Mucosa of descending colon (tissue), 3 donors: ENCODE measurements at regions not wholly inside any gene's neighbourhood (a gene's known extent, or its start where the extent isn't known, plus 50 kb on each side); places are given as distances from the start of the nearest gene placed in this dataset.

Experiments
- ATAC-seq: fragments of 200-7000 bp; cut with Tn5 transposase; one replicate; pipeline ENCODE4 v1.9.1; 2020; ENCODE audit warnings: mild to moderate bottlenecking, moderate library complexity
- DNase-seq, 3 donors: peaks; one replicate each; pipeline ENCODE4 v3.0.0-alpha.2; 2020
- H3K36me3 ChIP-seq: fragments of 200-600 bp; one replicate; pipeline ENCODE4 v1.8.0; 2021; ENCODE audit warnings: low read depth, mild to moderate bottlenecking
- H3K4me1 ChIP-seq: fragments of 200-600 bp; one replicate; pipeline ENCODE4 v1.8.0; 2021; ENCODE audit warnings: low read depth, mild to moderate bottlenecking
- H3K4me3 ChIP-seq: fragments of 200-600 bp; one replicate; pipeline ENCODE4 v1.8.0; 2021; ENCODE audit warnings: mild to moderate bottlenecking
- H3K9me3 ChIP-seq: fragments of 200-600 bp; one replicate; pipeline ENCODE4 v1.8.0; 2021; ENCODE audit warnings: mild to moderate bottlenecking
- intact Hi-C, 2 donors: fragments of 100-400 bp; cut with DNase I in 1 of 2; cut with micrococcal nuclease in 1 of 2; formaldehyde crosslinking; loops; one replicate each; pipeline versions ENCODE4 v1.11.0 to v1.11.1; 2022; cut with DNase I, micrococcal nuclease
- TF ChIP-seq, protein P1 (sequence below): fragments of 200-600 bp; IDR thresholded peaks from one replicate; pipeline ENCODE4 v1.8.0; 2022; ENCODE audit warnings: antibody characterized with exemption, mild to moderate bottlenecking
- donor health status: DM: no; HTN: no; CAD: no; lungs with moderate emphysema.
- donor health status: DM: no; HTN: no; CAD: no.
- donor health status: DM: no; HTN: yes; CAD: no.

DNA sequence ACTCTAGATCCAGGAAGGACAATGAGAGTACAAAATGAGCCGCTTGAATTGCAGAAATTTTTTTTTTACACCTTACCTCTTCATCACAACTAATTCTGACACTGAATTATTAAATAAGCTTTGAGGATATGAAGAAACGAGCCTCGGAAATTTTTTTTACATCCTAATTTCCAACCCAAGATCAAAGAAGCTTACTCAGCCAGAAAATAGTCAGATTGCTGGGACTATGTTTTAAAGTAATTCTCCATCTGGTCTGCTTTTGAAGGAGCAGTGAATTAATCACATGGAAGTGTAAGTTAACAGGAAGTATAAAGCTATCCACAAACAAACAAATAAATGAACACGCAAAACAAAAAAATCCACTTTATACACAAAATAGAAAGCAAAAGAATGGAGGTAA is 437.0 kb upstream of the KCNMB2 start:
- TF ChIP-seq, protein P1, sequence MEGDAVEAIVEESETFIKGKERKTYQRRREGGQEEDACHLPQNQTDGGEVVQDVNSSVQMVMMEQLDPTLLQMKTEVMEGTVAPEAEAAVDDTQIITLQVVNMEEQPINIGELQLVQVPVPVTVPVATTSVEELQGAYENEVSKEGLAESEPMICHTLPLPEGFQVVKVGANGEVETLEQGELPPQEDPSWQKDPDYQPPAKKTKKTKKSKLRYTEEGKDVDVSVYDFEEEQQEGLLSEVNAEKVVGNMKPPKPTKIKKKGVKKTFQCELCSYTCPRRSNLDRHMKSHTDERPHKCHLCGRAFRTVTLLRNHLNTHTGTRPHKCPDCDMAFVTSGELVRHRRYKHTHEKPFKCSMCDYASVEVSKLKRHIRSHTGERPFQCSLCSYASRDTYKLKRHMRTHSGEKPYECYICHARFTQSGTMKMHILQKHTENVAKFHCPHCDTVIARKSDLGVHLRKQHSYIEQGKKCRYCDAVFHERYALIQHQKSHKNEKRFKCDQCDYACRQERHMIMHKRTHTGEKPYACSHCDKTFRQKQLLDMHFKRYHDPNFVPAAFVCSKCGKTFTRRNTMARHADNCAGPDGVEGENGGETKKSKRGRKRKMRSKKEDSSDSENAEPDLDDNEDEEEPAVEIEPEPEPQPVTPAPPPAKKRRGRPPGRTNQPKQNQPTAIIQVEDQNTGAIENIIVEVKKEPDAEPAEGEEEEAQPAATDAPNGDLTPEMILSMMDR, result no peak
- Histone ChIP-seq H3K4me3 (no peak overlapping the region), H3K36me3 (no peaks in the 10 kb centered on the region), H3K4me1 (no peaks in the 10 kb centered on the region), H3K9me3 (no peaks in the 10 kb centered on the region)
- ATAC-seq (no peak), DNase-seq (no peak)
- intact Hi-C loops, result no loop called here

DNA sequence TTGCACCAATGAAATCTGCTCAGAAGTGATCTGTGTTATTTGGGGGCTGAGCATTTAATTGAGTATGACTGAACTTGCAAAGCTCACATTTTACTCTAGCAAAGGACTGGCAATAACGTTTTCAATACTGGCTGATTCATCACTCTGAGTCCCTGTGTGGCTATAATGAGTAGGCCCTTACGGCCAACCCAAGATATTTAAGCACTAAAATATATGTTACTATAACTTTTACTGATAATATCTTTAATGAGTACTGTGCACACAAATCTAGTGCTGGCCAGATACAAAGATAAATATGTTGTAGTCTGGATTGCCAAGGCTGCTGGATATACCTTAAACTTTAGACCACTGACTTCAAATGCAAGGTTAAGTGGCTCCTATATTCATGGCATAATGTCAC is 436.4 kb upstream of the KCNMB2 start:
- Histone ChIP-seq H3K9me3 (no peaks in the 10 kb centered on the region), H3K4me3 (no peak overlapping the region), H3K36me3 (no peaks in the 10 kb centered on the region), H3K4me1 (no peaks in the 10 kb centered on the region)
- TF ChIP-seq, protein P1, result no peak
- no peak for DNase-seq
- intact Hi-C loops, result loop anchor here in 1 of 2 donors (5.0 kb wide), 1 partner anchor 177 kb away; no protein-coding TSS in a partner anchor
- ATAC-seq, result no peak

DNA sequence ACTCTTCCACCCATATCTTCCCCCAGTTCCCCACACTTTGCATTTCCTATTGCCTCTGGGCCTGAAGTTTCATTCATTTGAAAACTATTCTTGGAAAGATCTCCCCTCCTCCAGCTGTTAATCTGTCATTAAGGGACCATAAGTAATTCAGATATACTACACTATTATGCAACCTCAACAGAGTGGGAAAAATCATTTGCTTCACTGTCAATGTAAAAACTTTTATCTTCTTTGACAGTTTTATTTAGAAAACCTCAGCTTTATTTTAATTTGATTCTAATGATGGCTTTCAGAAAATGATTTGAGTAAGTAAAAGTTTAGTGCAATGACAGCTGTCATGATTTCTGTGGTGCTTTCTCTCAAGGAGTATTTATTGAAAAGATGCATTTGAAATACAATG is 435.3 kb upstream of the KCNMB2 start:
- Histone ChIP-seq H3K36me3 (no peaks in the 10 kb centered on the region), H3K4me3 (no peak overlapping the region), H3K4me1 (no peaks in the 10 kb centered on the region), H3K9me3 (no peaks in the 10 kb centered on the region)
- ATAC-seq, result no peak
- DNase-seq, result no peak
- intact Hi-C loops, result loop anchor here in 1 of 2 donors (5.0 kb wide), 1 partner anchor 176 kb away; no protein-coding TSS in a partner anchor
- TF ChIP-seq, protein P1, result no peak

DNA sequence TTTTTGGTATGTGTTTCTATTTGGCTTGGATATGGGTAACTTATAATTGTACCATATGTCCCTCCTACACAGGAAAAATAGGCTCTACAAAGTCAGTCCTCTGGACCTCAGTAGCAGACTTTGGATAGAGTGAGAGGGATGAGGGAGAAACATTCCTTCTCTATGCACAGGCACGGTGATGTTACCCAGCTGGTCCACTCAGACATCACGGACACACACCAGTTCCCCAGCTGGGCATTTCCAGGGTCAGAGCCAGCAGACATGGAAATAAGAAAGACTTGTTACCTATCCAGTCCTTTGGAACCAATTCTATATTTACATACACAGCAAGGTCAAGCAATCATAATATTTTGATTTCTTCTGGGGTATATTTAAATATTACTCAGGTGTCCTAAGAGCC is 433.1 kb upstream of the KCNMB2 start:
- no peaks in the 10 kb centered on the region for H3K9me3 ChIP-seq
- TF ChIP-seq, protein P1, result no peak
- no peaks in the 10 kb centered on the region for H3K4me1 ChIP-seq
- no peaks in the 10 kb centered on the region for H3K36me3 ChIP-seq
- intact Hi-C loops, result loop anchor here in 1 of 2 donors (5.0 kb wide), 1 partner anchor 174 kb away; no protein-coding TSS in a partner anchor
- ATAC-seq (no peak), DNase-seq (no peak)
- no peak overlapping the region for H3K4me3 ChIP-seq

DNA sequence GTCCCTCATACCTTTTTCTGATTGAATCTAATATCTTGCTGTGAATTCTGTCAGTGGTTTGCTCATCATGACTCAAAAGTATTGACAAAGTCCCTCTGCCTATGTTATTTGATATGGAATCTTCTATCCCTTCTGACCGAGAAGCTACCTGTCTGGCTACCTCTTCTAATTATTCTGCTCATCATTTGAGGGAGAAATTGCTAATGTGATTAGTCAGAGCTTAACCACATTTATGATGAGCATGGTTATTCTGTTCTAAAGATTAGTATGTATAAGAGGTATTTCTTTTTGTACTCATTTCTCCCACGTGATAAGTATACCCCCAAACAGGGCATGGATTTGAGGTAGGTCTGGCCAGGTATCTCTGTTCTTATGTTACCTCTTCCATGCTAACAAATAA is 428.4 kb upstream of the KCNMB2 start:
- no peaks in the 10 kb centered on the region for H3K4me1 ChIP-seq
- ATAC-seq (no peak), DNase-seq (no peak)
- no peaks in the 10 kb centered on the region for H3K9me3 ChIP-seq
- intact Hi-C loops, result no loop called here
- H3K36me3 ChIP-seq, result no peaks in the 10 kb centered on the region
- TF ChIP-seq, protein P1, result no peak
- no peak overlapping the region for H3K4me3 ChIP-seq

DNA sequence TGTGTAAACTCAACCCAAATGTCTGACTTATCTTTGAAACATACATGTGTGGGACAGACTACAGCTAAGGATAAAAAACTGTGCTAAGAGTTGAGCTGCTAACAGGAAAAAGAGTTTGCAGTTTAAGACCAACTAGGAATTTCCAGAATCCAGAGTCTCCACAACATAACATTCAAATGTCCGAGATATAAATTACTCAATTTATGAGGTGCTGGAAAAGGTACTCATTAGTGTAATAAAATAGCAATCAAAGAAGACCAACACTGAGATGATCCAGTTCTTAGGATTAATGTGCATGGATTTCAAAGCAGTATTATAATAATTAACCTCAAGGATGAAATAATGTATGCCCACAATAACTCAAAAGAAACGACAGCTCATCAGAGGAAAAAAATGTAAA is 426.5 kb upstream of the KCNMB2 start:
- no peak overlapping the region for H3K4me3 ChIP-seq
- DNase-seq (no peak), ATAC-seq (no peak)
- TF ChIP-seq, protein P1, result no peak
- H3K4me1 ChIP-seq, result no peaks in the 10 kb centered on the region
- intact Hi-C loops, result no loop called here
- no peaks in the 10 kb centered on the region for H3K36me3 ChIP-seq
- no peaks in the 10 kb centered on the region for H3K9me3 ChIP-seq
